HG03175 (cell line): ENCODE measurements at regions not wholly inside any gene's neighbourhood (a gene's known extent, or its start where the extent isn't known, plus 50 kb on each side); places are given as distances from the start of the nearest gene placed in this dataset.

Experiments used
- ATAC-seq: cut with Tn5 transposase; IDR thresholded peaks from one replicate; pipeline ENCODE4 v1.9.1; 2021; ENCODE audit warnings: mild to moderate bottlenecking, moderate library complexity; ENCODE audit not compliant: unreplicated experiment

DNA sequence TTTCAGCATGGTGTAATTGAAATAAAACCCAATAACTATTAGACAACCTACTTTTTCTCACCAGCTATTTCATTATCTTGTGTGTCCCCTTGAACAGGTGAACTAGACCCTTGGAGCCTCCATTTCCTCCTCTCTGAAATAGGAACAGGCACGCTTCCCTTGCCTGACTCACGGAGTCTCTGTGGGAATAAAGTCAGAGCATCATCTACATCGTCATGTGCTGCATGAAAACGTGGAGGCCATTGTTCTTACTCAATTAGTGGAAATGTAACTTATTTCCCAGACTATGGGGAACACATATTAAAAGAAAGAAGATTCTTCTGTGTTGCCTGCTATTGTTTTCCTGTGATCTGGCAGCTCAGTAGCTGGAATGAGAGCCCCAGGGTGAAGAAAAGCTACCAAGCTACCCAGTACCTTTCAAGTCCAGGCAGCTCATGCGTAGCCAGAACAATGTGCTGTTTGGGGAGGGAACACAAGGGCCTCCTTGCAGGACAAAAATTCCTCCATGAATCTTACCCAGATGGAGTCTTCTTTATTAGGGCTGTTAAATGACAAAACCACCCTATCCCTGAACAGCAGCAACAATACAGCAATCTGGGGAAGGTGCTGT is 59.8 kb downstream of the SOX11 start:
- ATAC-seq: no peak

DNA sequence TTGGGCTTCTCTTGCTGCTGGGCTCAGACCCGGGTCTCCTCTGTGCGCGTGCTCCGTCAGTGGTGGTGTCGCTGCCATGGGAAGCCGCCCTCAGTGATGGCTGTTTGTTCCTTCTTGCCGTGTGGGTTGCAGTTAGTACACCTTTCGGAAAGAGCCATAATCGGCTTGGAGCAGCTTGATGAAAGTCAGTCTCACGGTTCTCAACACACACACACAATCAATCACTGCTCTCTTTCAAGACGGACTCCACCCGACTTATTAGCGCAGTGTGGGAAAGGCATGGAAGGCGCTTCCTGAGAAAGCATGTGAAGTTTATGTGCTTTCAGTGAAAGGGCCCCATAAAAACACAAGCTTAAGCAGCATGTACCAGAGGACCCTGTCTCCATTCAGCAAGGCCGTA is 64.1 kb downstream of the SOX11 start:
- no peak for ATAC-seq

DNA sequence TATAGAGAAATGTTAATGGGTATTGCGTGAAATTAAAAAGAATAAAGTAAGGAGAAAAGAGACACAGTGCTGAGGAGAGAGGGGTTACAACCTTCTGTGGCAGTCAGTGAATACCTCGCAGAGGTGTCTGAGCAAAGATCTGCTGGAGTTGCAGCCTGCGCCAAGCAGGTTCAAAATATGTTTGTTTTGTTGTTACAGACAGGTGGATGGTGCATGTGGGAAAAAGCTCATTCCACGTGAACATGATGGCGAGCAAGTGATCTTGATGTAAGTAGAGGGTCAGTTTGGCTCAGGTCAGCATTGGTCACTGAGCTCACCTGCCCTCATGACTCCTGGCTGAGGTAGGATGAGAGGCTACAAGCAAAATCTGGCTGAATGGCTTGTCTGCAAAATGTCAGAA is 66.2 kb downstream of the SOX11 start:
- no peak for ATAC-seq

DNA sequence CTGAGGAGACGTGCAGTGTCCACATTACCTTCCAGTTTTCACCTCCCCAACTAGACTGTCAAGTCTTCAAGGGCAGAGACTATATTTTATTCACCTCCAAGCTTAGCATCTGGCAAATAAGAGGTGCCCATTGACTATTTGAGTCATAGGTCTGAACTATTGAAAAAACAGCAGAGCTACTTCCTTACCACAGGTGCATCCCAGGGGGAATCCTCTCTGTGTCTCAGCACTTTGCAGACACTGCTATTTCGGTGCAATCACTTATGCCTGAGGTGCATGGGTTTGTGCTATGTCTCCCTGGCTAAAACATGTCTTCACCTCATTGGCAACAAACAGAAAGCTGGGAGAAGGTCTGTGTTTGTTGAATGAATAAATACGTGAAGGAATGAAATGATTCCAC is 67.8 kb downstream of the SOX11 start:
- ATAC-seq: no peak

DNA sequence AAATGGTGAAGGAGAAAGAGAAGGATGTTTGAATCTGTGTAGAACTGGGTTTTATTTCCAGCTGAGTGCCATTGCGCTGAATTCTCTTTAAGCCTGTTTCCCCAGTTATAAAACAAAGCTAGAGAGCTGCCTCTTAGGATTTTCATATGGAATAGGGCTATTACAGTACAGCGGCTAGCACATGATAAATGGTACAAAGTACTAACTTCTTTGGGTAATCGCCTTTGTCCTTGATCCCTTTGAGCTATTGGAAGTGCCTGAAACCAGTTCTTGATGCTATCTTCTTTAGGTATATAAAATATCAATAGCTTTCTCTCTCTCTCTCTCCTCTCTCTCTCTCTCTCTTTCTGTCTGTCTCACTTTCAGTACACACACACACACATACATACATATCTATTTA is 71.3 kb downstream of the SOX11 start:
- no peak for ATAC-seq

DNA sequence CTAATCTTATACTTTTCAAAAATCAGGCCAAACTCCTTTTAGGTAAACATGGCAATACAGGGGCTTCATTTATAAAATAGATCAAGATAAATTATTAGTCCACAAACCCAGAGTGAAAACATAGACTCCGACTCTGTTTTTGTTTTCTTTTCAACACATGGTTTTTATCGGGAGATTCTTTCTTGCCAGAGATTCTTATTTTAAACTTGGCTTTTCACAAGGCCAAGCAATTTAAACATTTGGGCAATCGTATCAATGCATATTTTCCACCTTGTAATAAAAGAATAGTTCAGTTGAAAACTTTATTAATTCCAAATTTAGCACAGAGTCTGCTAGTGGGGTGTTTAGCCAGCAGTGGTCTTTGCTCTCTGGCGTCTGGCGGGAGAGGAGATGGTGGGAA is 71.9 kb downstream of the SOX11 start:
- no peak for ATAC-seq

DNA sequence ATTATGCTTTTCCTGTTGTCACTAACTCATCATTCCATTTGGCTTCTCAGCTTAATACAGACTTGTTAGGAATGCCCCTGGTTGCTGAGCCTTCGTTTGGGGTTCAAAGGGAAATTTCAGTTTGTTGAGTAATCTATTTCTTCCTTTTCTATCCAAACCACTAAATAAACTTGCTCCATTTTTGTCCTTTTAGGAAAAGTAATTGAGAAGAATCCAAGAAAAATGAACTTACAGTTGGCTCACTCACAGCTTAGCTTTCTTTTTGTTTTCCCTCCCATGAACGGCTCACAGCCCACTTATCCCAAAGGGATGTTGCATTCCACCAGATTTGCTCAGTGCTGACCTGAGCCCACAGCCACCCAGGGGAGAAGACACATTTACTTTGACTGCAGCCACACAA is 73.9 kb downstream of the SOX11 start:
- no peak for ATAC-seq

DNA sequence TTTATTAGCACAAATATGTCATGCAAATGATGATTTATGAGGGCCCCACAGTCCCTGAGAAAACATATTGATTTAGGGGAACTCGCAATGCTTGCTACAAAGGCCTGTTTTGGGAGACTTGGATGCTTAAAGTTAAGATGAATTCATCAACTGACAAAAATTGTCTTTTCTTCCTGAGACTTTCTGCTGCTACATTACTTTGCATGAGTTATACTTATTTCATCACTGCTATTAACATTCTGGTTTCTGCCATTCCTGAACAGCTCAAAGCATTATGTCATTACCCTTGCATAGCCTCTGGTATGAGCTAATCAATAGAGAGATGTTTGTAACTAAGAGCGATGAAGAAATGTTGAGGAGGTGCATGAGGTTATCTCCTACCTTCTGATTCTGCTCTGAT is 74.4 kb downstream of the SOX11 start:
- no peak for ATAC-seq

DNA sequence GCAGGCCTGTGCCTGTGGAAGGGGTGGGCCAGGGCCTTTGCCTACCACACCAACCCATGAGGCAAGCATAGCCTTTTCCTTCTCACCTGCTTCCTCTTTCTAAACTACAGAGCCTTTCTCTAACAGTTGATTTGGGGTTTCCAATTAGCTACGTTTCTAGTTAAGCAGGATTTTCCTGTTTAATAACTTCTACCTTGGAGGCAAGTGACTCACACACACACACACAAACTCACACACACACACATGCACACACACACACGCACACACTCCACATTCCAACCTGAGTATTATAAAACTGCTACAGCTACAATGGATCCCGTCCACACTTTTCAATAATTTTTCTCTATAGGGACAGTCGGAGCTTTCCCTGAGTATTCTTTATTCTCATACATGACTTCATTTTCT is 84.9 kb downstream of the SOX11 start:
- no peak for ATAC-seq

DNA sequence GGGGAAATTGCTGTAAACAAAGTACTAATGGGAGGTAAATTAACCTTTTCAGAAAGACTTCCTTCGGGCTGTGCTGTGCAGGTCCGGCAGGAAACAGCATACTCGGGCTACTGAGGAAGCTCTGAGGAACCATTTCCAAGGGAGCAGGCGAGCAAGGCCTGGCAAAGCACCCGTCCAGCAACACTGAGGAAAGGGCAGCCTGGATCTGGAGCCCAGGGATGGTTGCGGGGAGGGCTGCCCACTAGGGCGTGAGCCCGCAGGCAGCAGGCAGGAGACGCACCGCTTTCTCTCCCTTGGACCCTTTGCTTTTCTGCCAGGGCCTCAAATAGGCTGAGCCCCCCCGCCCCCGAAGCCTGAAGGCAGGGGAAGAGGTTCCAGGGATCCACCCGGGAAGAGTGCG is 89.5 kb downstream of the SOX11 start:
- no peak for ATAC-seq

DNA sequence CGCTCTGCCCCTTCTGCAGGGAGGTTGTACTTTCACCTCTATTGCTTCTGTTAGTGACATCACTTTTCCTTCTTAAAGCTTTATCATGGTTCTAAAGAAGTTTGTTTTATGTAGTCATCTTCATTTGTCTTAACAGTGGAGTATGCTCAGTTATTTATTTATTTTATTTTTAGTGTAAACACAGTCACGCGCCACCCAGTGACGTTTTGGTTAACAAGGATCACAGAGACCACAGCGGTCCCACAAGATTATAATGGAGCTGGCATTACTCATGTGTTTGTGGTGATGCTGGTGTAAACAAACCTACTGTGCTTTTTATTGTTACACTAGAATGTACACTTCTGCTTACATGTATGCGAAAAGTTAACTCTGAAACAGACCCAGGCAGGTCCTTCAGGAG is 89.9 kb downstream of the SOX11 start:
- ATAC-seq: no peak

DNA sequence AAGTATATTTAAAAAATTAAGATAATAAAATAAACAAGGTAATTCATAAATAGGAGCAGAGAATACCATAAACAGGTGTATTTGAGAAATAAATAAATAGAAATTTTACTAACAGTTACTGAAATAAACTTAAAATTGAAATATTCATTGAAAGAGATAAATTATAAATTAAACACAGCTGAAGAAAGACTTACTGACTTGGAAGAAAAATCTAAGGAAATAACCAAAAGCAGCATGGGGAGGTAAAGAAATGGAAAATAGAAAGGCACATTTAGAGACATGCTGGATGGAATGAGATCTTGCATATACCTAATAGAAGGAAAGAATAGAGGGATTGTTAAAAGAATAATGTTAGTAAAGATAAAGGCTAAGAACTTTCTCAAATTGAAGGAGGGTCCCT is 96.3 kb downstream of the SOX11 start:
- no peak for ATAC-seq

DNA sequence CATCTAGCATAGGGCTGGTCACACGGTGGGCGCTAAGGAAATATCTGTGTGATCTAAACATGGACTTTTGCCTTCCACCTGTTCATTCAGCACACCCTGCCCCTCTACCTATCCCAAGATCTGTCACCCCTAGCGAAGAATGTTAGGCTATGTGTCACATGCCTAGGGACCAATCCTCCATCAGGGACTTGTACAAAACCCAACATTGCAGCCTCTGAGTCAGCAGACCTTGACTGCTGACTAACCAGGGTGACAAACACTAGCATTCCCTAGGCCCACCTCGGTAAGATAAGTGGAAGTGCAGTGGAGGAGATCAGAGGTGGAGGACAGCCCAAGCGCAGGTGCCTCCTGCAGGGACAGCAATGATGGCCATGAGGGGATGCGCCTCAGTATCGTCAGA is 99.2 kb downstream of the SOX11 start:
- no peak for ATAC-seq

DNA sequence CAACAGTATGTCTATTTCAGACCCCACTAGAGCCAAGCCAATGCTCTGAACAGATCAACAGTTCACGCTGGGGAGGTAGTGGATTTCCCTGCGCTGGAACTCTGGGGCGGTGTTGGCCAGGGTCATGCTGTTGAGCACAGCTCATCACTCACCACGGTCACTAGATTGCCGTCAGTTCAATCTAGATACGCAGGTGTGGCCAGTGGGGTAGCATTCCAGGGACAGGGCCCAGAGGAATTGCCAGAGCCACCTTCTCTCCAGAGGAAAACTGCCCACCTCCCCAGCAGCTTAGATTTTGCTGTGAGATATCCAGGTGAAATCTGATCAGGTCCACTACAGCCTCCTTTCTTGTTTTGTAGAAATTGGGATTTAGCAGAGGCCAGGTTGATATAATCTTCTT is 101.8 kb downstream of the SOX11 start:
- no peak for ATAC-seq

DNA sequence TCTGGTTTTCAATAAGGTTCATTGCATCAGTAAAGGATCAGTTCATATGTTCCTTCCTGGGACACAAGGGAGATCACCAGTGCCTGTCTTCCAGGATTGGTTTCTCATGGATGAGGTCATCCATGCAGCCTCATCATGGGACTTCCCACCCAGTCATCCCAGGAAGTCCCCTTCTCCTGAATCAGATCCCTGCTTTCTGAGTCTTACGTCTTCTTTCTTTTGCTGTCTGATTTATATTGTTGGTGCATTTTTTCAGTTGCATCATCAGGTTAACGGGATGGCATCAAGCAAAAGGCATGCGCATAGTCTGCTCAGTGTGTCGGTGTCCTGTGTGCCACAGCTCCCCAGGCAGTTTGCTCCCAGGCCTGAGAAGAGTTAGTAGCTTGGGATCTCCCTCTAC is 105.9 kb downstream of the SOX11 start:
- ATAC-seq: no peak

DNA sequence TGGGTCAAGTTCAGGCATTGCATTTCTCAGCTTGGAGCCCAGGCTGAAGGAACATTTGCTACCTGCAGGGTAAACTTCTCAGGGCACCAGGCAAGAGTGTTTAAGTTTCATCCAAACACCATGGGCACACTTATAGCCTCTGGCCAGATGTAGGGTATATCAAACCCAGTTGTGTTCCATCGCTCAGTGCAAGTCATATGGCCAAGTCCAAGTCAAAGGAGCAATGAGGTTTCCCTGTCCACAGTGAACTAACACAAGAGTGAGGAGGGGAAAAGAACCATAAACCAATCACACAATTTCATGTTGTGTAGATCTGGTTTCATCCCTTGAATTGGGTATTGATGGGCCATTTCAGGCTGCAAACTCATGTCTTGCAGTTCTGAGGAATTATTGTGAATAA is 107.2 kb downstream of the SOX11 start:
- no peak for ATAC-seq

DNA sequence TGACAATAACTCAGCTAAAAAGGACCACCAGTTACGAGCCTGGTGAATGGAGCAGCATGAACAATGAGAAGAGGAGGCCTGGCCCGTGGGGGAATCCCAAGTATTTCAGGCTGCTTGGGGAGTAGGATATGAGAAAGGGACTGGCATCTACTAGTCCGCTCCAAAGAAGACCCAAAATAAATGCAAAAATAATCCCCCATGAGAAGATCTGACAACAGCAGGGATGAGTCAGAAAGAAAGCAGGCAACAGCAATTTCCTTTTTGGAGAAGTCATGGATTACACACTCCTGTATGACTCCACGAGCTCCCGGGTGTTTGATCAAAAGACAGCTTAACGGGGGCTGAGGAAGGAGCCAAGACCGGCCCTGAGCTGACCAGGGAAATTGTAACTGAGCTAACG is 111.4 kb downstream of the SOX11 start:
- no peak for ATAC-seq

DNA sequence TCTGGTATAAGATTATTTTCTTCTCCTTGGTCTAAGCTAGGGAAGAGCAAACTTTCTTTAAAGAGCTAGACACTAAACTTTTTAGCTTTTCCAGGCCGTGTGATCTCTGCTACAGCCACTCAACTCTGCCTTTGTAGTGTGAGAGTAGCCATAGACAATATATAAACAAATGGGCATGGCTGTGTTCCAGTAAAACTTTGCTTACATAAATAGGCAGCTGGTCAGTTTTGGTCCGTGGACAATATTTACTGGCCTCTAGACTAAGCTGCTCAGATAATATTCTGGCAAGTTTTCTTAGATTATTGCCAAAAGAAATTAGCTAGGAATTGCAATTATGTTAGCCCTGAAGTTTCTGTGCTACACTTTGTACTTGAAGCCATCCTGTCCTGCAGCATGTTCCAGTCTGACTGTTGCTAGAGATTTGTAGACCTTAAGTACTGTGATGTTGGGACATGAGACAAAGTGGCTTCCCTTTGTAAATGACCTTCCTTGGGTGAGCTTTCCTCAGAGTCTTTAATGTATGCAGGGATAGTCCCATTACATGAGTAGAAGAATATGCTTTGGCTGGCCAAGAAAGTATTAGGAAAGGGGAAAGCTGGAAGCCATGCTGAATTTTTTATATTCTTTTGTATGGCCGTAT is 126.9 kb downstream of the SOX11 start:
- ATAC-seq: no peak

DNA sequence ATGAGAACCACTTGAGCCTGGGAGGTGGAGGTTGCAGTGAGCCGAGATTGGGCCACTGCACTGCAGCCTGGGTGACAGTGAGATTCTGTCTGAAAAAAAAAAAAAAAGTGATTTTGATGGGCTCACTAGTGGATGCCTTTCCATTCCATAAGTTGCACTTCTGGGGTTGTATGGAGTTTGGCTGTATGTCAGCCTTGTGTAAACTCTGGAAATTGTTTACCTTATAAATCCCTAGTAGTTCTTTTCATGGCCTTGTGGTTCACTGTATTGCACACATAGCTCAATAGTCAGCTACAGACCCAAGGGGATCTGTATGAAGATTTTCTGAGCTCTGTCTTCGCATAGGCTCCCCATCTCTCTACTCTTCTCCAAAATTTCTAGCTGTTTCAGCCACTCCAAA is 131.9 kb downstream of the SOX11 start:
- ATAC-seq: no peak

DNA sequence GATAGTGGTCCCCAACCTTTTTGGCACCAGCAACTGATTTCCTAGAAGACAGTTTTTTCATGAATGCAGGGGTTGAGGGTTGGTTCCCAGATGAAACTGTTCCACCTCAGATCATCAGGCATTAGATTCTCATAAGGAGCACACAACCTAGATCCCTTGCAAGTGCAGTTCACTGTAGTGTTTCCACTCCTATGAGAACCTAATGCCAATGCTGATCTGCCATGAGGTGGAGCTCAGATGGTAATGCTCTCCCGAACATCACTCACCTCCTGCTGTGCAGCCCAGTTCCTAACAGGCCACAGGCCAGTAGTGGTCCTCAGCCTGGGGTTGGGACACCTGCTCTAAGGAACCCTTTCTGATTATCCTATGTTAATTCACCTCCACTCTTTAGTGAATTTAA is 133.5 kb downstream of the SOX11 start:
- no peak for ATAC-seq

DNA sequence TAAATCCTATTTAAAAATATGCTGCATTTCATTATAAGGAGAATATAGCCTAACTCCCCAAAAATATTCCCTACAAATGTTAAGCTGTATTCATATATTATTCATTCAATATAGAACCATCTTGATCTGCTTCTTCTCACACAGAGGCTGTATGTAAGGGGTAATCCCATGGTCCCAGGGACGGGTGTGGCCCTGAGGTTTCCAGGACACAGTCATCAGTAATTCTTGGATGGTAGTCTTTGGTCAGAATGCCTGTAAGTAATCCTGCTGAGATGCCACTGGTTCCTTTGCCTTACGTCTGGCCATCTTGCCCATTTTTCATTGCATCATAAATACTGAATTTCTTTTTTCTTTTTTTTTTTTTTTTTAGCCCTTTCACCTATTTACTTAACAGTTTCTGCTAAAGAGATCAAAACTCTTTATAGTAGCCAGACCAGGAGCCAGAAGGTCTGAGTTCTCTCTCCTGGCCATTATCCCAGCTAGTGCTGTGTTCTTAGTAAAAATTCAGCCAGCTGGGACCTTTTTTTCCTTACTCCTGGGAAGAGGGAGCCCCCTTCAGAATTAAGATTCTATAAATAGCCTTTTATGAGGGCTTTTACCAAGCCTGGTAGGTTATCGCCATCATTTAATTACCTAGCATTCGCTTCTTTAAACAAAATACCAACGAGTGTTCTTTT is 134.9 kb downstream of the SOX11 start:
- no peak for ATAC-seq

DNA sequence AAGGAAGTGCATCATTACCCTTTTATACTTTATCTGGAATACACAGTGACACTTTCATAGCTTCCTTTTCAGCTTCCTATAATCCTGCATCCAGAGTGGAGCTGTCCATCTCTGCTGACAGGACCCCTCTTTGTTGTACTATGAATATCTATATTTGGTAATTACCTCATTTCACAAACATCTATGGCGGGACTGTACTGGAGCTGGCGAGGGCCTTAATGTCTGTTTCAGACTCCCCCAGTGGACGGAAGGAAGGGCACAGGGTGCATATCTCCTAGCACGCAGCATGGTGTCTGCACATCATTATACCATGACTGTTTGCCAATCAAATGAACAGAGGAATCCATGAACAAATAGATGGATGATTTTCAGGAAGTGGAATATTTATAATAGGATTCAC is 142.3 kb downstream of the SOX11 start:
- ATAC-seq: no peak

DNA sequence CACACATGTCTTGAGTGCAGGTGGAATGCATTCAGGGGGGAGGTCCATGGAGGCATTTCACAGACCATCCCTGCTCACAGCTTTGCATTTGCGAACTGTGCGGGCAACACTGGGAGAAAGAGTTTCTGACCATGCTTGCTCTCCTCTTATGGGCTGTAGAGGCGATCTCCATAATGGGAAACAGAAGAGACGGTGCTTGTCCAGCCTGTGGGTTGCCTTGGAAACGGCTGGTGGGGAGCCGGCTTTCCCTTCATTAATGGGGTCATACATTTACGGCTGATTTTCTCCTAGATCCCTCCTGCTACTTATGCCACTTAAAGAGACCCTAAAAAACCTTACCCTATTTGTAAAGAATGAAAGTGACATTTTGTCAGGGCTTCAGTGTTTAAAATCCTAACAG is 147.4 kb downstream of the SOX11 start:
- no peak for ATAC-seq
